GM18907 (cell line): ENCODE measurements at regions not wholly inside any gene's neighbourhood (a gene's known extent, or its start where the extent isn't known, plus 50 kb on each side); places are given as distances from the start of the nearest gene placed in this dataset.

Experiments used
- ATAC-seq: cut with Tn5 transposase; IDR thresholded peaks from one replicate; pipeline ENCODE4 v1.9.1; 2021; ENCODE audit warnings: mild to moderate bottlenecking, moderate library complexity; ENCODE audit not compliant: unreplicated experiment

- ATAC-seq, result no peak
Measured at GRCh38 chr6:95777338-95777737, 200.0 kb downstream of the MANEA start.

GRCh38 chr6:95780037-95780436 lies 202.7 kb downstream of the MANEA start:
- ATAC-seq, result no peak

- no peak for ATAC-seq
Measured at GRCh38 chr6:95784019-95784418, 206.7 kb downstream of the MANEA start.

GRCh38 chr6:95784869-95785268 lies 207.5 kb downstream of the MANEA start:
- peak; percentile 50 for ATAC-seq

- ATAC-seq, result no peak
Measured at GRCh38 chr6:95785785-95786184, 208.4 kb downstream of the MANEA start.

- ATAC-seq, result no peak
Measured at GRCh38 chr6:95786802-95787201, 209.5 kb downstream of the MANEA start.

- no peak for ATAC-seq
Measured at GRCh38 chr6:95790787-95791186, 213.5 kb downstream of the MANEA start.

- ATAC-seq, result no peak
Measured at GRCh38 chr6:95794749-95795148, 217.4 kb downstream of the MANEA start.

- ATAC-seq, result no peak
Measured at GRCh38 chr6:95795927-95796326, 218.6 kb downstream of the MANEA start.

- no peak for ATAC-seq
Measured at GRCh38 chr6:95797054-95797453, 218.7 kb upstream of the FUT9 start.

- ATAC-seq, result no peak
Measured at GRCh38 chr6:95802978-95803377, 212.8 kb upstream of the FUT9 start.

- ATAC-seq, result no peak
Measured at GRCh38 chr6:95803889-95804288, 211.9 kb upstream of the FUT9 start.

GRCh38 chr6:95804847-95805541 lies 210.8 kb upstream of the FUT9 start:
- no peak for ATAC-seq

GRCh38 chr6:95805699-95806098 lies 210.1 kb upstream of the FUT9 start:
- ATAC-seq, result no peak

- ATAC-seq, result no peak
Measured at GRCh38 chr6:95815389-95816056, 200.3 kb upstream of the FUT9 start.

GRCh38 chr6:95819461-95819860 lies 196.3 kb upstream of the FUT9 start:
- ATAC-seq, result no peak

- no peak for ATAC-seq
Measured at GRCh38 chr6:95819939-95820338, 195.8 kb upstream of the FUT9 start.

GRCh38 chr6:95830859-95831557 lies 184.8 kb upstream of the FUT9 start:
- ATAC-seq, result no peak

GRCh38 chr6:95837890-95838289 lies 177.9 kb upstream of the FUT9 start:
- ATAC-seq, result no peak

- ATAC-seq, result no peak
Measured at GRCh38 chr6:95841560-95841959, 174.2 kb upstream of the FUT9 start.

GRCh38 chr6:95846652-95847051 lies 169.1 kb upstream of the FUT9 start:
- no peak for ATAC-seq

GRCh38 chr6:95847061-95847460 lies 168.7 kb upstream of the FUT9 start:
- no peak for ATAC-seq
